ENCODE measurements at regions not wholly inside any gene's neighbourhood (a gene's known extent, or its start where the extent isn't known, plus 50 kb on each side); places are given as distances from the start of the nearest gene placed in this dataset.
"Not testable (repeated sequence)": the region's sequence is repeated elsewhere in the genome, so short reads cannot be mapped to it uniquely, and the experiment has no call there.

DNA sequence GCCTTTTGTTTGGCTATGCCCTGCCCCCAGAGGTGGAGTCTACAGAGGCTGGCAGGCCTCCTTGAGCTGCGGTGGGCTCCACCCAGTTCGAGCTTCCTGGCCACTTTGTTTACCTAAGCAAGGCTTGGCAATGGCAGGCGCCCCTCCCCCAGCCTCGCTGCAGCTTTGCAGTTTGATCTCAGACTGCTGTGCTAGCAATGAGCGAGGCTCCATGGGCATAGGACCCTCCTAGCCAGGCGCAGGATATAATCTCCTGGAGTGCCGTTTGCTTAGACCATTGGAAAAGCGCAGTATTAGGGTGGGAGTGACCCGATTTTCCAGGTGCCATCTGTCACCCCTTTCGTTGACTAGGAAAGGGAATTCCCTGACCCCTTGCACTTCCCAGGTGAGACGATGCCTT is 219.6 kb upstream of the IL1RAPL1 start:
- H2AK5ac ChIP-seq (ENCODE audit: low read length, severe bottlenecking); H4K91ac ChIP-seq (ENCODE audit: low read length); H2AFZ ChIP-seq (ENCODE audit: low read depth, low read length); H3K4ac ChIP-seq (ENCODE audit: low read depth in 1 of 2, low read length in 2 of 2); H3K36me3 ChIP-seq (ENCODE audit: control insufficient read depth in 1 of 2, insufficient read depth in 2 of 2, low read depth in 1 of 2, low read length in 2 of 2); H3K4me3 ChIP-seq (ENCODE audit: insufficient read depth in 1 of 2, low read depth in 1 of 2, low read length in 2 of 2); DNase-seq; H3K9ac ChIP-seq (ENCODE audit: low read length); H3K4me1 ChIP-seq (ENCODE audit: control insufficient read depth, insufficient read depth, low read depth, low read length); H3K27ac ChIP-seq (ENCODE audit: low read length, poor library complexity, severe bottlenecking); H3K9me3 ChIP-seq (ENCODE audit: control insufficient read depth, low read length); H3K27me3 ChIP-seq (ENCODE audit: control insufficient read depth in 1 of 2, insufficient read depth in 1 of 2, low read length in 2 of 2); H3K79me1 ChIP-seq (replicated peaks; ENCODE audit: low read length, poor library complexity, severe bottlenecking); H3K4me2 ChIP-seq (ENCODE audit: low read length, poor library complexity, severe bottlenecking); H2BK120ac ChIP-seq (ENCODE audit: low read depth, low read length); H4K8ac ChIP-seq (ENCODE audit: low read length); H3K18ac ChIP-seq (ENCODE audit: low read depth in 1 of 2, low read length in 2 of 2); H2BK5ac ChIP-seq (ENCODE audit: low read depth, low read length, poor library complexity, severe bottlenecking); H3K23ac ChIP-seq (ENCODE audit: low read length in 2 of 2); H2BK15ac ChIP-seq (ENCODE audit: low read depth, poor library complexity, severe bottlenecking); H2BK12ac ChIP-seq (ENCODE audit: low read length in 2 of 2); H3K14ac ChIP-seq (ENCODE audit: low read length in 2 of 2): not testable (repeated sequence)
- 85% methylated on average over 11 of the region's 11 CpGs for WGBS

GRCh38 chrX:28351801-28352200 is 235.4 kb upstream of the IL1RAPL1 start:
- Histone ChIP-seq H4K8ac (ENCODE audit: low read length) (no peak overlapping the region), H3K23ac (ENCODE audit: low read length in 2 of 2) (no peak overlapping the region), H4K91ac (ENCODE audit: low read length) (no peak overlapping the region), H2BK15ac (ENCODE audit: low read depth, poor library complexity, severe bottlenecking) (no peak overlapping the region), H3K36me3 (ENCODE audit: control insufficient read depth in 1 of 2, insufficient read depth in 2 of 2, low read depth in 1 of 2, low read length in 2 of 2) (no peaks in the 10 kb centered on the region), H3K4ac (ENCODE audit: low read depth in 1 of 2, low read length in 2 of 2) (no peak overlapping the region), H3K9me3 (ENCODE audit: control insufficient read depth, low read length) (no peaks in the 10 kb centered on the region), H3K4me2 (ENCODE audit: low read length, poor library complexity, severe bottlenecking) (no peak overlapping the region), H3K4me1 (ENCODE audit: control insufficient read depth, insufficient read depth, low read depth, low read length) (no peaks in the 10 kb centered on the region), H3K27ac (ENCODE audit: low read length, poor library complexity, severe bottlenecking) (no peak overlapping the region), H3K79me1 (replicated peaks; ENCODE audit: low read length, poor library complexity, severe bottlenecking) (no peaks in the 10 kb centered on the region), H2BK5ac (ENCODE audit: low read depth, low read length, poor library complexity, severe bottlenecking) (no peak overlapping the region), H2BK120ac (ENCODE audit: low read depth, low read length) (no peak overlapping the region), H3K27me3 (ENCODE audit: control insufficient read depth in 1 of 2, insufficient read depth in 1 of 2, low read length in 2 of 2) (no peaks in the 10 kb centered on the region), H3K9ac (ENCODE audit: low read length) (no peak overlapping the region), H3K4me3 (ENCODE audit: insufficient read depth in 1 of 2, low read depth in 1 of 2, low read length in 2 of 2) (no peak overlapping the region), H3K18ac (ENCODE audit: low read depth in 1 of 2, low read length in 2 of 2) (no peak overlapping the region), H3K14ac (ENCODE audit: low read length in 2 of 2) (no peak overlapping the region), H2AFZ (ENCODE audit: low read depth, low read length) (no peak overlapping the region), H2AK5ac (ENCODE audit: low read length, severe bottlenecking) (no peak overlapping the region), H2BK12ac (ENCODE audit: low read length in 2 of 2) (no peak overlapping the region)
- WGBS, result no CpG with 5 or more reads among the region's 3 CpGs
- no peak for DNase-seq

DNA sequence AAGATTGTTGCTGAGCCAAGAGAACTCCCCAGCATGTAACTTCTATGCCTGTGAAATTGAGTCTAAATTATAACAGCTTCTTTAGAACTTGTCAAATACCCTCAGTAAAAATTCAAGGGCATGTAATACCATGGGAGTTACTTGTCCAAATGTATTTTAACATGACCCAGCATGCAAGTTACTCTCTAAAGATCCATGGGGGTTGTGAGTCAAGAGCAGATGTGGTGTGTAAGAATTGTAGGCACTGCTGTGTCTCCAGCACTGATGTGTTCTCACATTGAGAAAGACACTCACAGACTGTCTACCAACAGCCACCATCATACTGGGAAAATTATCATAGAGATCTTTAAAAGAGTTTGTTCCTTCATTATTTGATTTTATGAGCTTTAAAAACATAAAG is 237.4 kb upstream of the IL1RAPL1 start:
- H2AFZ ChIP-seq (ENCODE audit: low read depth, low read length), result no peak overlapping the region
- H3K9me3 ChIP-seq (ENCODE audit: control insufficient read depth, low read length), result no peaks in the 10 kb centered on the region
- DNase-seq, result no peak
- no peak overlapping the region for H3K4me2 ChIP-seq (ENCODE audit: low read length, poor library complexity, severe bottlenecking)
- H2BK5ac ChIP-seq (ENCODE audit: low read depth, low read length, poor library complexity, severe bottlenecking), result no peak overlapping the region
- no peak overlapping the region for H3K27ac ChIP-seq (ENCODE audit: low read length, poor library complexity, severe bottlenecking)
- no peaks in the 10 kb centered on the region for H3K27me3 ChIP-seq (ENCODE audit: control insufficient read depth in 1 of 2, insufficient read depth in 1 of 2, low read length in 2 of 2)
- no peak overlapping the region for H3K9ac ChIP-seq (ENCODE audit: low read length)
- H3K4me1 ChIP-seq (ENCODE audit: control insufficient read depth, insufficient read depth, low read depth, low read length), result no peaks in the 10 kb centered on the region
- H2BK120ac ChIP-seq (ENCODE audit: low read depth, low read length), result no peak overlapping the region
- H3K4ac ChIP-seq (ENCODE audit: low read depth in 1 of 2, low read length in 2 of 2), result no peak overlapping the region
- no peaks in the 10 kb centered on the region for H3K79me1 ChIP-seq (replicated peaks; ENCODE audit: low read length, poor library complexity, severe bottlenecking)
- H3K18ac ChIP-seq (ENCODE audit: low read depth in 1 of 2, low read length in 2 of 2), result no peak overlapping the region
- no peak overlapping the region for H2AK5ac ChIP-seq (ENCODE audit: low read length, severe bottlenecking)
- H4K91ac ChIP-seq (ENCODE audit: low read length), result no peak overlapping the region
- no peak overlapping the region for H2BK15ac ChIP-seq (ENCODE audit: low read depth, poor library complexity, severe bottlenecking)
- no peak overlapping the region for H3K14ac ChIP-seq (ENCODE audit: low read length in 2 of 2)
- H3K4me3 ChIP-seq (ENCODE audit: insufficient read depth in 1 of 2, low read depth in 1 of 2, low read length in 2 of 2), result no peak overlapping the region
- H2BK12ac ChIP-seq (ENCODE audit: low read length in 2 of 2), result no peak overlapping the region
- H3K36me3 ChIP-seq (ENCODE audit: control insufficient read depth in 1 of 2, insufficient read depth in 2 of 2, low read depth in 1 of 2, low read length in 2 of 2), result no peaks in the 10 kb centered on the region
- H4K8ac ChIP-seq (ENCODE audit: low read length), result no peak overlapping the region
- H3K23ac ChIP-seq (ENCODE audit: low read length in 2 of 2), result no peak overlapping the region

GRCh38 chrX:28347476-28347875 is 239.8 kb upstream of the IL1RAPL1 start:
- H3K4me3 ChIP-seq (ENCODE audit: insufficient read depth in 1 of 2, low read depth in 1 of 2, low read length in 2 of 2), result no peak overlapping the region
- no CpG with 5 or more reads among the region's 4 CpGs for WGBS
- no peak overlapping the region for H3K14ac ChIP-seq (ENCODE audit: low read length in 2 of 2)
- no peaks in the 10 kb centered on the region for H3K79me1 ChIP-seq (replicated peaks; ENCODE audit: low read length, poor library complexity, severe bottlenecking)
- no peaks in the 10 kb centered on the region for H3K9me3 ChIP-seq (ENCODE audit: control insufficient read depth, low read length)
- no peaks in the 10 kb centered on the region for H3K36me3 ChIP-seq (ENCODE audit: control insufficient read depth in 1 of 2, insufficient read depth in 2 of 2, low read depth in 1 of 2, low read length in 2 of 2)
- no peak overlapping the region for H3K18ac ChIP-seq (ENCODE audit: low read depth in 1 of 2, low read length in 2 of 2)
- H2AFZ ChIP-seq (ENCODE audit: low read depth, low read length), result no peak overlapping the region
- H3K4ac ChIP-seq (ENCODE audit: low read depth in 1 of 2, low read length in 2 of 2), result no peak overlapping the region
- no peak overlapping the region for H3K9ac ChIP-seq (ENCODE audit: low read length)
- H2BK120ac ChIP-seq (ENCODE audit: low read depth, low read length), result no peak overlapping the region
- H4K91ac ChIP-seq (ENCODE audit: low read length), result no peak overlapping the region
- no peak overlapping the region for H3K23ac ChIP-seq (ENCODE audit: low read length in 2 of 2)
- no peak overlapping the region for H2BK15ac ChIP-seq (ENCODE audit: low read depth, poor library complexity, severe bottlenecking)
- H2BK5ac ChIP-seq (ENCODE audit: low read depth, low read length, poor library complexity, severe bottlenecking), result no peak overlapping the region
- H2AK5ac ChIP-seq (ENCODE audit: low read length, severe bottlenecking), result no peak overlapping the region
- no peak for DNase-seq
- no peak overlapping the region for H4K8ac ChIP-seq (ENCODE audit: low read length)
- no peaks in the 10 kb centered on the region for H3K27me3 ChIP-seq (ENCODE audit: control insufficient read depth in 1 of 2, insufficient read depth in 1 of 2, low read length in 2 of 2)
- H3K4me1 ChIP-seq (ENCODE audit: control insufficient read depth, insufficient read depth, low read depth, low read length), result no peaks in the 10 kb centered on the region
- H3K4me2 ChIP-seq (ENCODE audit: low read length, poor library complexity, severe bottlenecking), result no peak overlapping the region
- H2BK12ac ChIP-seq (ENCODE audit: low read length in 2 of 2), result no peak overlapping the region
- no peak overlapping the region for H3K27ac ChIP-seq (ENCODE audit: low read length, poor library complexity, severe bottlenecking)

Data from mesenchymal stem cell (in vitro differentiated cells and primary cell).